SJCRH30 (cell line): ENCODE measurements at regions not wholly inside any gene's neighbourhood (a gene's known extent, or its start where the extent isn't known, plus 50 kb on each side); places are given as distances from the start of the nearest gene placed in this dataset.

Source experiments
- DNase-seq, 2 experiments: peaks; one replicate each; pipeline ENCODE4 v3.0.0-alpha.2; 2015 to 2020
- H3K27ac ChIP-seq: fragments of 250-450 bp; sonication (Bioruptor Pico); 2 replicates; pipeline ENCODE4 v1.5.1; 2020; ENCODE audit warnings: mild to moderate bottlenecking, moderate library complexity
- H3K27me3 ChIP-seq: fragments of 250-450 bp; sonication (Bioruptor Pico); 2 replicates; pipeline ENCODE4 v1.5.1; 2020; ENCODE audit warnings: mild to moderate bottlenecking, moderate library complexity
- H3K36me3 ChIP-seq: fragments of 250-450 bp; sonication (Bioruptor Pico); 2 replicates; pipeline ENCODE4 v1.5.1; 2020; ENCODE audit warnings: mild to moderate bottlenecking, moderate library complexity
- H3K4me1 ChIP-seq: fragments of 250-450 bp; sonication (Bioruptor Pico); 2 replicates; pipeline ENCODE4 v1.5.1; 2020; ENCODE audit warnings: mild to moderate bottlenecking, moderate library complexity
- H3K4me3 ChIP-seq: fragments of 250-450 bp; sonication (Bioruptor Pico); 2 replicates; pipeline ENCODE4 v1.5.1; 2020; ENCODE audit warnings: mild to moderate bottlenecking, moderate library complexity
- H3K9me3 ChIP-seq: fragments of 250-450 bp; sonication (Bioruptor Pico); replicated peaks from 2 replicates; pipeline ENCODE4 v1.5.1; 2020; ENCODE audit warnings: mild to moderate bottlenecking, moderate library complexity

- no peak for DNase-seq
- Histone ChIP-seq H3K9me3 (no peaks in the 10 kb centered on the region), H3K36me3 (no peaks in the 10 kb centered on the region), H3K27me3 (no peaks in the 10 kb centered on the region), H3K4me3 (no peak overlapping the region), H3K27ac (no peak overlapping the region), H3K4me1 (no peaks in the 10 kb centered on the region)
These were observed 275.0 kb upstream of the KYNU start for GRCh38 chr2:142602418-142602989.

GRCh38 chr2:142601794-142602193, 275.7 kb upstream of the KYNU start:
- Histone ChIP-seq H3K36me3 (no peaks in the 10 kb centered on the region), H3K27ac (no peak overlapping the region), H3K4me1 (no peaks in the 10 kb centered on the region), H3K9me3 (no peaks in the 10 kb centered on the region), H3K4me3 (no peak overlapping the region), H3K27me3 (no peaks in the 10 kb centered on the region)
- no peak for DNase-seq

GRCh38 chr2:142599504-142599903, 278.0 kb upstream of the KYNU start:
- DNase-seq = no peak
- Histone ChIP-seq H3K4me3 (no peak overlapping the region), H3K36me3 (no peaks in the 10 kb centered on the region), H3K4me1 (no peaks in the 10 kb centered on the region), H3K27ac (no peak overlapping the region), H3K9me3 (no peaks in the 10 kb centered on the region), H3K27me3 (no peaks in the 10 kb centered on the region)

GRCh38 chr2:142598846-142599245, 278.6 kb upstream of the KYNU start:
- Histone ChIP-seq H3K36me3 (no peaks in the 10 kb centered on the region), H3K4me1 (no peaks in the 10 kb centered on the region), H3K4me3 (no peak overlapping the region), H3K27ac (no peak overlapping the region), H3K27me3 (no peaks in the 10 kb centered on the region), H3K9me3 (no peaks in the 10 kb centered on the region)
- no peak for DNase-seq

GRCh38 chr2:142596334-142597088, 281.0 kb upstream of the KYNU start:
- Histone ChIP-seq H3K27me3 (no peaks in the 10 kb centered on the region), H3K36me3 (no peaks in the 10 kb centered on the region), H3K9me3 (no peaks in the 10 kb centered on the region), H3K27ac (no peak overlapping the region), H3K4me3 (no peak overlapping the region), H3K4me1 (no peaks in the 10 kb centered on the region)
- DNase-seq = no peak

GRCh38 chr2:142594935-142595334, 282.5 kb upstream of the KYNU start:
- Histone ChIP-seq H3K9me3 (no peaks in the 10 kb centered on the region), H3K36me3 (no peaks in the 10 kb centered on the region), H3K27ac (no peak overlapping the region), H3K27me3 (no peaks in the 10 kb centered on the region), H3K4me3 (no peak overlapping the region), H3K4me1 (no peaks in the 10 kb centered on the region)
- no peak for DNase-seq

- Histone ChIP-seq H3K27me3 (no peaks in the 10 kb centered on the region), H3K36me3 (no peaks in the 10 kb centered on the region), H3K9me3 (no peaks in the 10 kb centered on the region), H3K4me1 (no peaks in the 10 kb centered on the region), H3K27ac (no peak overlapping the region), H3K4me3 (no peak overlapping the region)
- no peak for DNase-seq
These were observed 285.3 kb upstream of the KYNU start for GRCh38 chr2:142592171-142592570.

GRCh38 chr2:142591420-142591819, 286.0 kb upstream of the KYNU start:
- DNase-seq = no peak
- no peaks in the 10 kb centered on the region for H3K9me3 ChIP-seq
- H3K4me3 ChIP-seq = no peak overlapping the region
- no peaks in the 10 kb centered on the region for H3K4me1 ChIP-seq
- no peak overlapping the region for H3K27ac ChIP-seq
- no peaks in the 10 kb centered on the region for H3K36me3 ChIP-seq
- no peaks in the 10 kb centered on the region for H3K27me3 ChIP-seq

- Histone ChIP-seq H3K36me3 (no peaks in the 10 kb centered on the region), H3K4me3 (no peak overlapping the region), H3K27me3 (no peaks in the 10 kb centered on the region), H3K9me3 (no peaks in the 10 kb centered on the region), H3K27ac (no peak overlapping the region), H3K4me1 (no peaks in the 10 kb centered on the region)
- no peak for DNase-seq
These were observed 289.2 kb upstream of the KYNU start for GRCh38 chr2:142588269-142588668.

- Histone ChIP-seq H3K27me3 (no peaks in the 10 kb centered on the region), H3K27ac (no peak overlapping the region), H3K9me3 (no peaks in the 10 kb centered on the region), H3K36me3 (no peaks in the 10 kb centered on the region), H3K4me3 (no peak overlapping the region), H3K4me1 (no peaks in the 10 kb centered on the region)
- DNase-seq = no peak
These were observed 290.5 kb upstream of the KYNU start for GRCh38 chr2:142586693-142587580.

GRCh38 chr2:142585785-142586184, 291.7 kb upstream of the KYNU start:
- Histone ChIP-seq H3K36me3 (no peaks in the 10 kb centered on the region), H3K4me1 (no peaks in the 10 kb centered on the region), H3K27ac (no peak overlapping the region), H3K4me3 (no peak overlapping the region), H3K9me3 (no peaks in the 10 kb centered on the region), H3K27me3 (no peaks in the 10 kb centered on the region)
- DNase-seq = no peak

- Histone ChIP-seq H3K9me3 (no peaks in the 10 kb centered on the region), H3K36me3 (no peaks in the 10 kb centered on the region), H3K27ac (no peak overlapping the region), H3K4me3 (no peak overlapping the region), H3K4me1 (no peaks in the 10 kb centered on the region), H3K27me3 (peaks cover 7% of the 10 kb centered on the region; the same call in 1 of the 2 replicates)
- no peak for DNase-seq
These were observed 295.1 kb upstream of the KYNU start for GRCh38 chr2:142582317-142582716.

- H3K4me1 ChIP-seq = no peaks in the 10 kb centered on the region
- no peaks in the 10 kb centered on the region for H3K9me3 ChIP-seq
- no peak overlapping the region for H3K4me3 ChIP-seq
- H3K36me3 ChIP-seq = no peaks in the 10 kb centered on the region
- H3K27me3 ChIP-seq = peaks cover 7% of the 10 kb centered on the region; the same call in 1 of the 2 replicates
- H3K27ac ChIP-seq = no peak overlapping the region
- DNase-seq = no peak
These were observed 296.0 kb upstream of the KYNU start for GRCh38 chr2:142581491-142581890.

GRCh38 chr2:142580691-142581090, 296.8 kb upstream of the KYNU start:
- H3K36me3 ChIP-seq = no peaks in the 10 kb centered on the region
- no peak overlapping the region for H3K4me3 ChIP-seq
- H3K27me3 ChIP-seq = peaks cover 7% of the 10 kb centered on the region; the same call in 1 of the 2 replicates
- H3K27ac ChIP-seq = no peak overlapping the region
- no peak for DNase-seq
- no peaks in the 10 kb centered on the region for H3K9me3 ChIP-seq
- H3K4me1 ChIP-seq = no peaks in the 10 kb centered on the region

- H3K27ac ChIP-seq = no peak overlapping the region
- peaks cover 7% of the 10 kb centered on the region; the same call in 1 of the 2 replicates for H3K27me3 ChIP-seq
- H3K4me3 ChIP-seq = no peak overlapping the region
- H3K4me1 ChIP-seq = no peaks in the 10 kb centered on the region
- no peak for DNase-seq
- no peaks in the 10 kb centered on the region for H3K9me3 ChIP-seq
- no peaks in the 10 kb centered on the region for H3K36me3 ChIP-seq
These were observed 301.9 kb upstream of the KYNU start for GRCh38 chr2:142575561-142575960.
